Fibroblast of gingiva (primary cell): ENCODE measurements at regions not wholly inside any gene's neighbourhood (a gene's known extent, or its start where the extent isn't known, plus 50 kb on each side); places are given as distances from the start of the nearest gene placed in this dataset.

Source experiments
- DNase-seq: peaks from one replicate; pipeline ENCODE4 v3.0.0-alpha.2; 2011; ENCODE audit warnings: low read depth

- DNase-seq, result no peak
These were observed 90.4 kb upstream of the PCDH10 start for GRCh38 chr4:133058701-133059100.

GRCh38 chr4:133059117-133059516 lies 90.0 kb upstream of the PCDH10 start:
- DNase-seq, result no peak

GRCh38 chr4:133062851-133063250 lies 86.2 kb upstream of the PCDH10 start:
- no peak for DNase-seq

GRCh38 chr4:133068083-133068482 lies 81.0 kb upstream of the PCDH10 start:
- DNase-seq, result no peak

GRCh38 chr4:133081246-133081645 lies 67.8 kb upstream of the PCDH10 start:
- no peak for DNase-seq

GRCh38 chr4:133084421-133084820 lies 64.7 kb upstream of the PCDH10 start:
- DNase-seq, result no peak

DNA sequence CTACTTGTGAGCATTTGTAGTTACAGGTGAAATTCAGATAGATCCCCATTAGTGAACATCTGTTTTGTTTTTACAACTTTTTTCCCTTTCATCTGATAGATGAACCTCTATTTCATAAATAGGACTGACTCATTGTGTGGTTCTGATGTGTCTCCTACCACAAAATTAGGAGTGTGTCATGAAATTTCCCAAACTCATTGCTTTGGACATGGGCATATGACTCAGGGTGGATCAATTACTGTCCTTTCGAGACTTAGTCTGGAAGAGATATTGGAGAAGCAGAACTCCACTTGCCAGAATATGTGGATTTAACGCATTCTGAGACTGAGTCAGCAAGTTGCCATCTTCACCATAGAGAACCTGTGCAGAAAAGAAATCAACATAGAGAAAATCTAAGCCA lies 53.5 kb upstream of the PCDH10 start:
- DNase-seq, result peak; percentile 38

- DNase-seq, result no peak
These were observed 52.1 kb upstream of the PCDH10 start for GRCh38 chr4:133096972-133097371.
